ENCODE measurements at regions not wholly inside any gene's neighbourhood (a gene's known extent, or its start where the extent isn't known, plus 50 kb on each side); places are given as distances from the start of the nearest gene placed in this dataset.
"Not testable (repeated sequence)": the region's sequence is repeated elsewhere in the genome, so short reads cannot be mapped to it uniquely, and the experiment has no call there.

DNA sequence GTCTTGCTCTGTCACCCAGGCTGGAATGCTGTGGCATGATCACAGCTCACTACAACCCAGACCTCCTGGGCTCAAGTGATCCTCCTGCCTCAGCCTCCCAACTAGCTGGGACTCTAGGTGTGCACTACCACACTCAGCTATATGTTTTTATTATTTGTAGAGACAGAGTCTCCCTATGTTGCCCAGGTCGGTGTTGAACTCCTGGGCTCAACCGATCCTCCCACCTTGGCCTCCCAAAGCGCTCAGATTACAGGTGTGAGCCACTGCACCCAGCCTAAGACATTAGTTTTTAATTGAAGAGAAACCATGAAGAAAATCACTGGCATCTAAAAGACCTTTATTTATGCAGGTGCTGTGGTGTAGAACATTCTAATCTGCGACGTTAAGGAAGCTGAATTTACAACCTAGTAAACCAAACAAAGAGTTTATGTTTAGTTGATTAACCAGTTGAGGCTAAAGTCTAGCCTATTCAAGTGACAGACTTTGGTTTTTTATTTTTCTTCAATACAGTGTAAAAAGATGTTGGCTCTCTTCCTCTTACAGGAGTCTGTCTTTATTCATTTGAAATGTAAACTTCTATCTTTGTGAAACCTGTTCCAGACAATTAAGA lies 52.5 kb upstream of the NBL1 start:
- no peak for DNase-seq
- in situ Hi-C loops (cut with MboI; ENCODE audit: low pct_unique_long_range_greater_than_20kb, low sequenced_read_pairs), result no loop called here

DNA sequence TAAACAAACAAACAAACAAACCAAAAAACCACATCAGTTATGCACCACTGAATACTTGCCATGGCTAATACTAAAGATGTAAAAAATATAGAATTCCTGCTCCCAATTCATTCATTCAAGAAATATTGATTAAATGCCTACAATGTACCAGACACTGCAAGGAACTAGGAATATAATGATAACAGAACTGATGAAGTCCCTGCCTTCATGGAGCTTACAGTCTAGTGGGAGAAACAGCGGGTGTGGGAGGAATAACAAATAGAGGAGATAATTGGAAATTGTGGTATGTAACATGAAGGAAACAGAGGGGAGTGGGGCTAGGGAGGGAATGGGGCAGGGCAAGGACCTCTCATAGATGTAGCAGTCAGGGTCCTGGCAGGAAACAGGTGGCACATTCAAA lies 58.6 kb upstream of the NBL1 start:
- in situ Hi-C loops (cut with MboI; ENCODE audit: low pct_unique_long_range_greater_than_20kb, low sequenced_read_pairs), result no loop called here

DNA sequence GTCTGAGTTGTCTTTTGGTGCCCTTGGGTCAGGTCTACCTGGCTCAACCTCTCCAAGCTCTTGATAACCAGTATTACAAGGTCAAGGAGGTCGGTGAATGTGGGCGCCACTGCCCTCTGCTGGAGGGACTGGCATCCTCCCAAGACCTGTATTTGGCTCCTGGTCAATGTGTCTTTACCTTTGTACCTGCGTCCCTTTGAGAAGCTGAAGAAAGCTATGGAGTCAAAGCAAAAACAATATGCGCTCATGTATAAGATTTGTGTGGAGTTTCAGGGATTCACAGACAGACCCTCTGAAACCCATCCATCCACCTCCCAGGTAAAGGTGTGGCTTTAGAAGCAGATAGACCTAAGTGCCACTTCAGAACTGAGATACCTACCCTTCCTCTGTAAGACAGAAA lies 61.8 kb upstream of the NBL1 start:
- DNase-seq, result peak; percentile 71
- in situ Hi-C loops (cut with MboI; ENCODE audit: low pct_unique_long_range_greater_than_20kb, low sequenced_read_pairs), result no loop called here

More for the DNA sequence above, 58.6 kb upstream of the NBL1 start:
- DNase-seq, result no peak

DNA sequence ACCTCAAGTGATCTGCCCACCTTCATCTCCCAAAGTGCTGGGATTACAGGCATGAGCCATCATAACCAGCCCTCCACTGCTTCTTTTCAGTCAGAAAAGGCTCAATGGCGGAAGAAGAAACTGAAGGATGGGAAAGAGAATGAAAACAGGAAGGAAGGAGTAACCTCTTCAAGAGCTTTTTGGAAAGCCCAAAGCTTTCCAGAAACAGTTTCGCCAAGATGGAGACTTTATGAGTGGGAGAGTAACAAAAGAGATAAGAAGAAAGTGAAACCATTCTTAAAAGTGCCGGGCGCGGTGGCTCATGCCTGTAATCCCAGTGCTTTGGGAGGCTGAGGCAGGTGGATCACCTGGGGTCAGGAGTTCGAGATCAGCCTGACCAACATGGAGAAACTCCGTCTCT lies 62.7 kb upstream of the NBL1 start:
- in situ Hi-C loops (cut with MboI; ENCODE audit: low pct_unique_long_range_greater_than_20kb, low sequenced_read_pairs), result no loop called here
- no peak for DNase-seq

DNA sequence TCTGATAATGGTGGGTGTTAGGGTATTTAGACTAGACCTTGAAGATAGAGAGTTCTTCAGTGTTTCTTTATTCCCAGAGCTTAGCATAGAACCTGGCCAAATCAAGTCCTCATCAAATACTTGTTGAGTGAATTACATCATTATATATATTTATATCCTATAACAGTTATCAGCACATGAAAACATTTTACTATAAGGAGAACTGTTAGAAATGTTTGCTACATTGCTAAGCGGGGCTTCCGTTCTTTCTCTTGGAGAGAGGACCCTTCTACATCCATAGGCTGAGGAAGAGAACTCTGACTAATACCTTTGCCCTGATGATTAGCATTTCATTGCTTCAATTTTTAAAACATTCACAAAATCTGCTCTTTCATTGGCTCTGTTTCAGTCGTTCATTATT lies 66.5 kb upstream of the NBL1 start:
- in situ Hi-C loops (cut with MboI; ENCODE audit: low pct_unique_long_range_greater_than_20kb, low sequenced_read_pairs), result no loop called here
- DNase-seq, result no peak

DNA sequence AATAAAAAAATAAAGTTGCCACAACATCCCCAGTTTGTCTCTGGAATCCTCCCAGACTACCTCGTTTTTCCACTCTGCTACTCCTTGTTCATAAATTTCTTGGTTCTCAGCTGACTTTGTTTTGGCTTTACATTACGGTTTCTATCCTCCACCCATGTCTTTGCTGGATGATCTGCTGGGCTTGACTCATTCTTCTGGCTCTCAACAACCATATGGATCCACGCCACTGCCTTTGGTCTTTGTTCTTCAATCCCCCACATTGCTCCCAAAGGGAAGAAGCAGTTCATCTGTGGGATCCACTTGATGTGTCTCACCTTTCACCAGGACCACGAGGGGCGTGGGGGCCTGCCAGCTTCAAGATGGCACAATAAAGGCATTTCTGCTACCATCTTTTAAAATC lies 67.1 kb upstream of the NBL1 start:
- in situ Hi-C loops (cut with MboI; ENCODE audit: low pct_unique_long_range_greater_than_20kb, low sequenced_read_pairs), result no loop called here
- DNase-seq, result no peak

DNA sequence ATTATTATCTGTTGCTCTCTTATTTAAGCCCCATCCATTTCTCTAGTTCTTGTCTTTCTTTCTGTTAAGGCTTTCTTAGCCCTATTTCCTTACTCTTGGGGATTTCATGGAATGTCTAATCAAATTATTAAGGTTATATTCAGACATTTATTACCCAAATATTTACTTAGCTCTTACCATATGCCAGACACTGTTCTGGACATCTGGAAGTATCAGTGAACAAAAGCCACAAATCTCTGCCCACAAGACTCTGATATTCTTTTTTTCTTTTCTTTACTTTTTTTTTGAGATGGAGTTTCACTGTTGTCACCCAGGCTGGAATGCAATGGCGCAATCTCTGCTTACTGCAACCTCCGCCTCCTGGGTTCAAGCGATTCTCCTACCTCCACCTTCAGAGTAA lies 74.3 kb upstream of the NBL1 start:
- DNase-seq, result no peak
- in situ Hi-C loops (cut with MboI; ENCODE audit: low pct_unique_long_range_greater_than_20kb, low sequenced_read_pairs), result no loop called here

DNA sequence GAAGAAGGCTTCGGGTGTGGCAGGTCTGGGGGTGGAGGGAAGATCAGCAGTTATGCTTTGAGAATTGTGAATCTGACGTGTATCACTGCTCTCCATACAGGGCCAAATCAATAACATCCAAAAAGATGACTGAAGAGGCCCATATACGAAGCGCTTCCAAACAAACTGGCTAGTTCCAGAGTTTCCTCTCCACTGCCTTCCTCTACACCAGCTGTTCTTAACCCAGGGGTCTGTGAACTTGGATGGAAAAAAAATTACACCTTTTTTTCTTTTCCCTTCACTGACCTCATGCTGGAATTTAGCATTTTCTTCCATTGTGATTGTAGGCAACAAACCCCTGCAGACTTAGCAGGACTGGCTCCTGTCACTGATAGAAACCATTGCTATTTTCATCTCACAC lies 77.1 kb upstream of the NBL1 start:
- in situ Hi-C loops (cut with MboI; ENCODE audit: low pct_unique_long_range_greater_than_20kb, low sequenced_read_pairs), result no loop called here

DNA sequence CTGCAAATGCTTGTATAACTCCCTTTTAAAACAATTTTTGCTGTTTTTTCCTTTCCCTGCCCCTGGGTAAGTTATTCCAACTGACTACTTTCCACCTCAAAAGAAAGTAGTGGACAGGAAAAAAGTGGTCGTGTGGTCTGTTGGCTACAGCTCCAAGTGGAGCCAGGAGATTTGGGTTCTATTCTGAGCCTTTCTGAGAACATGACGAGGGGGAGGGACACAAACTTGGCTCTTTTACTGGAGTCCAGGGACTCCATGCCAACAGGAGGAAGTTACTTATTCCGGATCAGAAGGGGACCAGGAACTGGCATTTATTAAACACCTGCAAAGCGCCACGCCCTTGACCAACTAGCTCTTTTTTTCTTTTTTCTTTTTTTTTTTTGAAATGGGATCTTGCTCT lies 79.0 kb upstream of the CAPZB start:
- in situ Hi-C loops (cut with MboI; ENCODE audit: low pct_unique_long_range_greater_than_20kb, low sequenced_read_pairs), result no loop called here

More for the DNA sequence above, 77.1 kb upstream of the NBL1 start:
- no peak for DNase-seq

DNA sequence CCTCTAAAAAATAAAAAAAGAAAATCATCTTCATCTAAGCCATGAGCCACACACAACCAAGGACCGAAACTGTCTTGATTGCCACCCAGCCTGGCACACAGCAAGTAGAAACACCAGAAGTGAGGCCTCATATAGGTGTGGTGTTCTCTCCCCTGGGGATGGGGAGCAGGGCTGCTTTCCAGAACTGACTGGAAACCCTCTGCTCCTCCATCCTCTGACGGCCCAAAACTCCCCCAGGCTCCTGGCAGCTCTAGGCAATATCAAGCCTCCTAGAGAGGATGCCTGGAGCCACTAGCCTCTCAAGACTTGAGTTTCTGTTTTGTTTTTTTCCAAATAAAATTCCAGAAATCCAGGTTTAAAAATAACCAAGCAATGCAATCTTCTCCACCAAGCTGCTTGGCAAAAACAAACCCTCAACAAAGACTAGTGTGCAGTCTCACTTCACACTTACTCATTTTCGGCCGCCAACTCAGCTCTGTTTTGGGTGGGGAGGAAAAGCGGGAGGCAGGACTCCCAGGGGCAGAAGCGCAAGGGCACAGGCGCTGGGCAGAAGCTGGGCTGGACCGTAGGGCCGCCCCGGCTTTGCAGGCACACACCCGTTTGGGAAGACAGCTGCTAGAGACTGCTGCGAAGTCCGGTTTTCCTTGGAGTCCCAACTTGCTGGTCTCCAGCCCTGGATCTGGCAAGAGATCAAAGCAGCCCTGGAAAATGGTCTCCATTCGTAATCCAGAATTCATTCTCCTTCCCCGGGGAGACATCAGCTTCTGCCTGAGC lies 78.2 kb upstream of the CAPZB start:
- in situ Hi-C loops (cut with MboI; ENCODE audit: low pct_unique_long_range_greater_than_20kb, low sequenced_read_pairs), result no loop called here
- DNase-seq, result no peak

More for the DNA sequence above, 79.0 kb upstream of the CAPZB start:
- DNase-seq, result no peak

DNA sequence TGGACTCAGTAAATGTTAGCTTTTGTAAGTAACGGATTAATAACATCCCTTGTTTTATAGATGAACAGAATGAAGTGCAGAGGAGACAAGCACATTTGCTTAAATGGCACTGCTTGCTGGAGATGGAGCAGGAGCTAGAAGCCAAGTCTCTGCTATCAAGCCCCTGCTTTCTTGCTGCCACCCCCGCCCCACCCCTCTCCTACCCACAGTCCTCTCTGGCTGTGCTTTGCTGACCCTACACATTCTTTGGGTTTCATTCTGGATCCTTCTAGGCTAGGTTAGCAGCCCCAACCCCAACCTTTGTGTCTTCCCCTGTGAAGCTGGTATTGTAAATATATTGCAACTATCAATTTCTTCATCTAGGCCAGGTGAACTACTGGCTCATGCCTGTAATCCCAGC lies 77.5 kb upstream of the CAPZB start:
- no peak for DNase-seq
- in situ Hi-C loops (cut with MboI; ENCODE audit: low pct_unique_long_range_greater_than_20kb, low sequenced_read_pairs), result no loop called here

DNA sequence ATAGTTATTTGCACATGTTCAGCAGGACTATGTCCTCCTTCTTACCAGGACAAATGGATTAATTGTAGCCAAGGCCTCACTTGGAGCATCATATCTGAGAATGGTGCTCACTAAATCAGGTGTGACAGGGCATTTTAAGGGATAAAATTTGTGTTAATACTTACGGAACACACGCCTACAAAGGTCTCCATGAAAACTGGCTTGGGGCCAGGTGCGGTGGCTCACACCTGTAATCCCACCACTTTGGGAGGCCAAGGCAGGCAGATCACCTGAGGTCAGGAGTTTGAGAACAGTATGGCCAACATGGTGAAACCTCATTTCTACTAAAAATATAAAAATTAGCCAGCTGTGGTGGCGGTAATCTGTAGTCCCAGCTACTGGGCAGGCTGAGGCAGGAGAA lies 75.1 kb upstream of the CAPZB start:
- in situ Hi-C loops (cut with MboI; ENCODE audit: low pct_unique_long_range_greater_than_20kb, low sequenced_read_pairs), result no loop called here
- no peak for DNase-seq

DNA sequence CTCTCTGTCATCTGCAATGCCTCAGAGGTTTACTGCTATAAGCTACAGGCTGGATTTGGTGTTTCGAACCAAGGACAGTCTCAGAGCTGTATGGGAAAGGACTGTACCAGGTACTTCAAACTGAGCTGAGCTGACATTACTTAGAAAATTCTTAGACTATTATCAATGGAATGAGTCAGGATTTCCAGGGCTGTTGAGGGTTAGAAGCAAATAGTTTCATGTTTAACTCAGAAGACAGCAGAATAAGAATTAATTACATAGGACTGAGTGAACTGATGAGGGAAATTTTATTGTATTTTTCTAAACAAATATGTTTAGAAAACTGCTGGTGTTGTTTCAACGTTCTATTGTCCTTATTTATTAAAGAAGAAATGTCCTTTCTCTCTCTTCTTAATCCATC lies 74.3 kb upstream of the CAPZB start:
- in situ Hi-C loops (cut with MboI; ENCODE audit: low pct_unique_long_range_greater_than_20kb, low sequenced_read_pairs), result no loop called here
- DNase-seq, result no peak

DNA sequence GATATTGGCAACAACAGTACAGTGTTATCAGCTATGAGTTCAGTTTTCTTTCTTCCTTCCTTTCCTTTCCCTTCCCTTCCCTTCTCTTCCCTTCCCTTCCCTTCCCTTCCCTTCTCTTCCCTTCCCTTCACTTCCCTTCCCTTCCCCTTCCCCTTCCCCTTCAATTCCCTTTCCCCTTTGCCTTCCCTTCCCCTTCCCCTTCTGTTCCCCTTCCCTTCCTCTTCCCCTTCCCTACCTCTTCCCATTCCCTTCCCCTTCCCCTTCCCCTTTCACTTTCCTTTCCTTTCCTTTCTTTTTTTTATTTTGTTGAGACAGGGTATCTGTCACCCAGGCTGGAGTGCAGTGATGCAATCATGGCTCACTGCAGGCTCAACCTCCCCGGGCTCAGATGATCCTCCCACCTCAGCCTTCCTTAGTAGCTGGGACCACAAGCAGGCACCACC lies 72.3 kb upstream of the CAPZB start:
- in situ Hi-C loops (cut with MboI; ENCODE audit: low pct_unique_long_range_greater_than_20kb, low sequenced_read_pairs), result no loop called here

DNA sequence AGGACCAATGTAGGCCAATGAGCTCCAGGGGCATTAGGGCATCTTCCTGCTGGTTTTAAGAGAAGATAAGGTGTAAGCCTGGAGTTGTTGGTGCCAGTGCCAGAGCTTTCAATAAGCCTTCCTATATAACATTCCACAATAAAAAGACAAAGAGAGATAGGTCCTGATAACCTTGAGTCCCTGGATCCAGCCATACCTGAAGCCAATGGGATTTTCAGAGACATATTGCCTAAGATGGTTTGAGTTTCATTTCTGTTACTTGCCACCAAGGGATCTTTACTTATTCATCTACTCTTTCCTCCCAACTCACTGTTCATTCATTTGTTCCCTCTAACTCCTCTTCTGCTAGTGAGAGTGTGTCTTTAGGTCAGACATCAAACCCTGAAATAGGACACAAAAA lies 68.8 kb upstream of the CAPZB start:
- DNase-seq, result no peak
- in situ Hi-C loops (cut with MboI; ENCODE audit: low pct_unique_long_range_greater_than_20kb, low sequenced_read_pairs), result no loop called here

More for the DNA sequence above, 72.3 kb upstream of the CAPZB start:
- peak; percentile 15 for DNase-seq

DNA sequence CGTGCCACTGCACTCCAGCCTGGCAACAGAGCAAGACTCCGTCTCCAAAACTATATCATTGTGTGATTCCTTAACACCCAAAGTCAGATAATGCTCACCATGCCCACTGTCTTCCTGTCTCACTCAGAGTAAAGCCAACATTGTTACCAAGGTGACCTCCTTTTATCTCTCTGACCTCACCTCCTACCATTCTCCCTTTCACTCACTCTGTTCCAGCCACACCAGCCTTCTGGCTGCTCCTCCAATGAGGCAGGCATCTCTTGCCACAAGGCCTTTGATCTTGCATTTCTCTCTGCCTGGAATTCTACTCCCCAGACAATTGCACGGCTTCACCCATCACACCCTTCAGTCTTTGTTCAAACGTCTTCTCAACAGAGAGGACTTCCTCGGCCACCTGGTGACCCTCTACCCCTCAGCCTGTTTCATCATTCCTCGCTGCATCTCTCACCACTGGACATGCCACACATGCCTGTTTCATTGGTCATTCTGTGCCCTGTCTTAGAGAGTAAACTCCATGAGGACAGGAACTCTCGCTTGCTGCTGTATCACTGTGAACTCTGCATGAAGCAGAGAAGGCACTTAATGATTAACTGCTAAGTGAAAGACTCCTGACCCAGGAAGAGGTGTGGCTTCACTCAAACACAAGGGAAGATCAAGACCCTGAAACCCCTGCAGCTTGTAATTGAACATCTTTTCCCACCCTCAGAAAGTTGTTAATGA lies 67.1 kb upstream of the CAPZB start:
- DNase-seq, result no peak
- in situ Hi-C loops (cut with MboI; ENCODE audit: low pct_unique_long_range_greater_than_20kb, low sequenced_read_pairs), result no loop called here

DNA sequence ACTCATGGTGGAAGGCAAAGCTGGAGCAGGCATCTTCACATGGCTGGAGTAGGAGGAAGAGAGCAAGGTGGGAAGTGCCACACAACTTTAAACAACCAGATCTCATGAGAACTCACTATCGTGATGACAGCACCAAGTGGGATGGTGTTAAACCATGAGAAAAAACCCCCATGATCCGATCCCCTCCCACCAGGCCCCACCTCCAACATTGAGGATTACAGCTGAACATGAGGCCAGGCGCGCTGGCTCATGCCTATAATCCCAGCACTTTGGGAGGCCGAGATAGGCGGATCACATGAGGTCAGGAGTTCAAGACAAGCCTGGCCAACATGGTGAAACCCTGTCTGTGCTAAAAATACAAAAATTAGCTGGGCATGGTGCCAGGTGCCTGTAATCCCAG lies 66.5 kb upstream of the CAPZB start:
- in situ Hi-C loops (cut with MboI; ENCODE audit: low pct_unique_long_range_greater_than_20kb, low sequenced_read_pairs); DNase-seq: not testable (repeated sequence)

DNA sequence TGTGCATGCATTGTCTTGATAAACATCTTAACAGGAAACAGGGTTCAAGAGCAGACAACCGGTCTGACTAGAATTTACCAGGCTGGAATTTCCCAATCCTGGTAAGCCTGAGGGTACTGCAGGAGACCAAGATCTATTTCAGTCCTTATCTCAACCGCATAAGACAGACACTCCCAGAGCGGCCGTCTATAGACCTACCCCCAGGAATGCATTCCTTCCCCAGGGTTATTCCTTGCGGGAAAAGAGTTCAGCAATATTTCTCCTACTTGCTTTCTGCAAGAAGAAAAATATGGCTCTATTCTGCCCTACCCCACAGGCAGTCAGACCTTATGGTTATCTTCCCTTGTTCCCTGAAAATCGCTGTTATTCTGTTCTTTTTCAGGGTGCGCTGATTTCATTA lies 65.1 kb upstream of the CAPZB start:
- DNase-seq; in situ Hi-C loops (cut with MboI; ENCODE audit: low pct_unique_long_range_greater_than_20kb, low sequenced_read_pairs): not testable (repeated sequence)

DNA sequence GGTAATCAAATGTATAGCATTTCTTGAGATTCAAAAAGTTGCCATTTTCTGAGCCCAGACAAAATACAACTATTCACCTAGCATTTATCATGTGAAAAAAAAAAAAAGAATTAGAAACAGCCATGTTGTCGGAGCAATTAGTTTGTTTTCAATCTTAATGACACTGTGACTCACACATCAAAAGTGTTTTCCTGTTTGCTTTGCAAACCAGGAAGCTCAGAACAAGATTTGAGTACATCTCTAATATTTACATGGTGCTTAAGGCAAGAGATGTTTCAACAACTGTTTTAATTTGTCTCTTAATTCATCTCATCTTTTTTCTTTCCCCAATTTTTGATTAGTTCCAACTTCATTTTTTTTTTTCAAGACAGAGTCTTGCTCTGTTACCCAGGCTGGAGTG lies 62.5 kb upstream of the CAPZB start:
- no peak for DNase-seq
- in situ Hi-C loops (cut with MboI; ENCODE audit: low pct_unique_long_range_greater_than_20kb, low sequenced_read_pairs), result no loop called here

DNA sequence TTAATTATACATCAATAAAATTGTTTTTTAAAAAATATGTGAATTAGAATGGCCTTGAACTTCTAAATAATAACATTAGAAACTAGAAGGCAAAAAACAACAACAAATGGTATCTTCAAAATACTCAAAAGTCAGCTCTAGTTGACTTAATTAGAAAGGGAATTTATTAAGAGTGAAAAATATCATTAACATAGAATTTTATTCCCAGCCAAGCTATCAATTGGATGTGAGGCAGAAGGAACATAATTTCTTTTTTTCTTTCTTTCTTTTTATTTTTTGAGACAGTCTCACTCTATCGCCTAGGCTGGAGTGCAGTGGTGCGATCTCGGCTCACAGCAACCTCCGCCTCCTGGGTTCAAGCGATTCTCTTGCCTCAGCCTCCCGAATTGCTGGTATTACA lies 51.2 kb upstream of the CAPZB start:
- in situ Hi-C loops (cut with MboI; ENCODE audit: low pct_unique_long_range_greater_than_20kb, low sequenced_read_pairs), result no loop called here
- DNase-seq, result no peak

Measured in KBM-7 (cell line).